Activated CD8-positive, alpha-beta memory T cell treated with anti-CD3 and anti-CD28 coated beads, Interleukin-2, amount 50 U/mL, for 24 hours (primary cell): ENCODE measurements at regions not wholly inside any gene's neighbourhood (a gene's known extent, or its start where the extent isn't known, plus 50 kb on each side); places are given as distances from the start of the nearest gene placed in this dataset.

Experiments
- DNase-seq: peaks from one replicate; pipeline ENCODE4 v3.0.0-alpha.2; 2020; ENCODE audit errors: extremely low read depth

- no peak for DNase-seq
Measured at GRCh38 chr3:21140785-21141184, 610.2 kb downstream of the ZNF385D start.

- no peak for DNase-seq
Measured at GRCh38 chr3:21138085-21138484, 612.9 kb downstream of the ZNF385D start.

- no peak for DNase-seq
Measured at GRCh38 chr3:21132896-21133295, 618.1 kb downstream of the ZNF385D start.

GRCh38 chr3:21120826-21121225 lies 630.2 kb downstream of the ZNF385D start:
- DNase-seq = no peak

DNA sequence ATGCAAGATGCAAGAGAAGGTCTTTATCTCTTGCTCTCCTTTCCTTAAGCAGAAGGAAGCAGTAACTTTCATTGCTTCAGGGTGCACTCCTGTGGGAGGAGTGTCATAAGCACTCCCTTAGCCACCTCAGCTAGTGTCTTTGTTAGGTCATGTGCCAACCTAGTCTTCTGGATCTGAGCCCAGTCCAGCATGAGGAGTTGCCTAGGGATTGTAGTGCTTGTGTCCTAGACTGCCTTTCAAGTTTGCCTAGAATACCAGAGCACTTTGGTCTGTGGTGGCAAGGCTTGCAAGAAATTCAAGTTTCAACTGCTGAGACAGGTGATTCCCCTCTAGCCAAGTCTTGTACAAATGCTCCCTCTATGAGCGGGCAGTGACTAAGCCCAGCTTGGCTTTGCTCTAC lies 633.6 kb downstream of the ZNF385D start:
- no peak for DNase-seq

DNA sequence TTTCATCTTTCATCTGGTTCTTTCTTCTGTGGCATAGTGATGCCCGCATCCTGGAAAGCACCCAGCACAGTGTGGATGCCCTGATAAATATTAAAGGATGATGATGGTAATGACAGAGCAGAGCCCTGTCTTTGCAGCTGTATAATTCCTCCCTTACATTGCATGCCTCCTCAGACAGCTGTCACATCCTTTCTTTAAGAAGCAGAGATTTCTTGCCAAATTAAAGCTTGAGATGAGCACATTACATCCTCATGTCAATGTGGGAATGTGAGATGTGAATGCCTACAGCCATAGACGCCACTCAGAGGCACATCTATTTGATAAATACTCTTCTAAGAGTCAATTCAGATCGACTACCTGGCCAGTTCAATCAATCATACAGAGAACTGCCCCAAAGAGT lies 642.0 kb downstream of the ZNF385D start:
- no peak for DNase-seq

DNA sequence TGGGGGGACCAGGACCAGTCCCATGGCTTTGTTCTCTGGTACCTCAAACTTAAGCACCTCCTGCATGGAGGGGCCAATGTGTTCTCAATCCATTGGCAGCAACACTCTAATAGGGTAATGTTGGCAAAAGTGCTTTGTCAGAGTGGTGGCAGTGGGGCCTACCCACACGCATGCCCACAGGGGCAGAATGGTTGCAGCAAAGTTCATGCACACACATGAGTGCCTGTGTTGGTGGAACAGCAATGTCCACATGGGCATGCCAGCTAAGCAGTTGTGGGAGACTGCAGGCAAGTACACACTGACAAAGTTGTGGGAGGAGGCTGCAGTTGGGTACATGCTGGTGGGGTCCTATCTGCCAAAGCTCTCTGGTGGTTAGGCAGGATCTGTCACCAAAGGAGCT lies 645.2 kb downstream of the ZNF385D start:
- no peak for DNase-seq

GRCh38 chr3:21100656-21101359 lies 650.2 kb downstream of the ZNF385D start:
- DNase-seq = no peak

GRCh38 chr3:21094686-21095085 lies 656.3 kb downstream of the ZNF385D start:
- no peak for DNase-seq

DNA sequence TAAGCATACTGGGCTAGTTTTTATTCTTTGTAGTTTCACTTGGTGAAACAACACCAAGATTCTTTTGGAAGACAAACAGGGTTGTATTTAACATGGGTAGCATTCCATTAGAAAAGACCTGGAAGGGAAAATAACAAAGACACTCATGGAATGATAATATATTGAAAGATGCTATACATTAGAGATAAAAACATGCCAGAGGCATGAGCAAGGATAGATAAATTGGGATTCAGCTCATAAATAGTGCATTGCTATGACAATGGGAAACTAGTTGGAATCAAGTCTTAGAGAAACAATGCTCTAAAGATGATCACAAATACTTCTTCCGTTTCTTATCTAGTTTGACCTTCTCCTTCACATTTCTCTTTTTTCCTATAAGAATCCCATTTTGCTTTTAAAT lies 677.4 kb downstream of the ZNF385D start:
- no peak for DNase-seq

GRCh38 chr3:21067031-21067813 lies 683.8 kb downstream of the ZNF385D start:
- no peak for DNase-seq

DNA sequence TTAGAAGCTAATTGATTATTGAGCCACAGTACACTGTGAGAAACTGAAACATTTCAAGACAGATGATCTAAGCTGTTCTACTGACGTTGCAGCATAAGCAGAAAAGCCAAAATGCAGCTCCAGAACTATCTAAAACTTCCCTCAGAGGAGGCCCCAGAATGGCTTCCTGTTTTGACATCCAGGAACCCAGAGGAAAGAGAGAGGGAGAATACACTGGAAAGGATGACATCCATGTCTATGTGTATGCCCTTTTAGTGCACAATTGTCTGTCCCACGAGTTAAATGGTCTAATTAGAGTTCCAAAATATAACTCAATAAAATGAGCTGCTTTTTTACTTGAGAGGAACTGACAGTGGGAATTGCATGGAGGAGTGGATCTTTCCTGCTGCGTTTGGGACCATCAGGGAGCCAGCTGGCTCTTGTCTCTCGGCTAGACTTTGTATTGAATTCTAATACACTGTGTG lies 688.1 kb downstream of the ZNF385D start:
- DNase-seq = no peak

GRCh38 chr3:21059404-21059803 lies 691.6 kb downstream of the ZNF385D start:
- DNase-seq = no peak

DNA sequence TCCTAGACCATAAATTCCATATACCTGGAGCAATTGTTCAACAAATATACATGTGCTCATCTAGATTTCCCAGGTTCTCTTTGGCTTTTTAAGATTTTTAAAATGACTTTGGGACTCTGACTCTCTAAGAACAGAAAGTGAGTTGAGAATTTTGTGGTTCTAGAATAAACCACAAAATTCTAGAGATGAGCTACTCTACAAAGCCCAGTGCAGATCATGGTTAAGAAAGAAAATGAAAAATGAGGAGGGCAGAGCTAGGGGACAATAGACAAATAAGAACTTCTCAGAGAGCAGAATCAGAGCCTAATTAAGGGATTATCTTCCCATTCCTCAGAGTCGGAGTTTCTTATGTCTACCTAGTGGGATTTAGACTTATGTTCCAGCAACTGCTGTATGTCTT lies 694.7 kb downstream of the ZNF385D start:
- no peak for DNase-seq

DNA sequence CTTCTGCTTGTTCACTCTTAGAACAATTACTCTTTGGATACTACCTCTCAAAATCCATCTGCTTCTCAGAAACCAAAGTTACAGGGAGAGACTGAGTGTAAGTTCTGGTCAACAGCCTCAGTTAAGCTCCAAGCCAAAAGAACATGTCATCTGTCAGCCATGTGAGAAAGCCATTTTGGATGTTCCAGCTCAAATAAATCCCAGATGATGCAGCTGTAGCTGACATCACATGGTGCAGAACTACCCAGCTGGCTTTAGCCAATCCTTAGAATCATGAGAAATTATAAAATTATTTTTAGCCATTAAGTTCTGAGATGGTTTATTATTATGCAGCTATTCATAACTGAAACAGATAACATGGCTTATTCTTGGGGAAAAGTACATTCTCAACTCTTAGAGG lies 696.0 kb downstream of the ZNF385D start:
- no peak for DNase-seq

DNA sequence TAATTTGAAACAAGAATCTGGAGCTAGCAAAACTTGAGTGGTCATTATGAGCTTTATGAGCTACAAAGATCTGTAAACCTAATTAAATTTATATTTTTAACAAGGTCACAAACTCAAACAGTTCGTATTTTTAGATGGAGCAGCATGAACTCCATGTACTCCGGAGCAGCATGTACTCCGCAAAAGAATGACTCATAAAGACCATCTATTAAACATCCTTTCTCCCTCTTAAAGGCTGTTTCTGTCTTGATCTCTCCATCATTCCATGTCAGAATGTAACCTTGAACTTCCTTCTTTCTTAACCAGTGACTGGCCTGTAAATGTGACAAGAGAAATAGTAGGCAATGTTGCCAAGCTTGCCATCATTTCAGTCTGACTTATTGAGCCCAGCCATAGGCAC lies 696.9 kb downstream of the ZNF385D start:
- DNase-seq = no peak

DNA sequence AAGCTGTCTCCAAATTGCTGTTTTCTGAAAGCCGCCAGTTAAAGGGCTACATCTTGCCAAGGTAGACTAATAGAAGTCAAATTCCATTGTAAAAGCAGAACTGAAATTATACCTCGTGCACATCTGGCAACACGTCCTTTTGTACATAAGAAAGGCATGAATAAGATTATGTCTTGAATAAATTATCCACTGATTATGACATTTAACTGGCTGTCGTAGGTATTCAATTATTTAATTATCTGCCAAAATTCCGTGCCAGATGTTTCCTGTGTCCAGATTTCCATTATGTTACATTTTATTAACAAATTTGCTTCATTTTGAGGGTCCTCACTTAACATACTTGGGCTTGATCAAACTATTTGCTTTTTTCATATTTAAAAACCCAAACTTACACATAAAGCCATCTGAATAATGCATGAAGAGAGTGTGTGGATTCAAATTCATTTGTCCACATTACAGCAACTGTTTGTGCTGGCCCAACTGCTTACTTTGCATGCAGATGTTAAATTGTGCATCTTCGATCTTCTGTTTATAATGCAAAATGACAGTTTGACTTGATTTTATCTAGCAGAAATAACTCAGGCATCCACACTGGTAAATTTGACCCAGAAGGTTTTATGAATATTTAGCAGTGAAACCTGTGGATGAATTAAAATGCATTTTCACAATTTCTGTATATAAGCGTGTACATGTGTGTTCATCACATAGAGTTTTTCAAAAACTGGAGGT lies 701.5 kb downstream of the ZNF385D start:
- DNase-seq = no peak

GRCh38 chr3:21043139-21043538 lies 707.9 kb downstream of the ZNF385D start:
- no peak for DNase-seq

DNA sequence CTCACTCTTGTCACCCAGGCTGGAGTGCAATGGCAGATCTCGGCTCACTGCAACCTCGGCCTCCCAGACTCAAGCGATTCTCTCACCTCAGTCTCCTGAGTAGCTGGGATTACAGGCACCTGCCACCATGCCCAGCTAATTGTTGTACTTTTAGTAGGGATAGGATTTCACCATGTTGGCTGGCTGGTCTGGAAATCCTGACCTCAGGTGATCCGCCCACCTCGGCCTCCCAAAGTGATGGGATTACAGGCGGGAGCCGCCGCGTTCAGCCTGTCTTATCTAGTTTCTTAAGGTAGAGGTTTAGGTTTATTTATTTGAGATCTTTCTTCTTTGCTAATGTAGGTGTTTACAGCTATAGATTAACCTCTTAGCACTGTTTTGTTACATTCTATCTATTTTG lies 708.8 kb downstream of the ZNF385D start:
- DNase-seq = no peak

- DNase-seq = no peak
Measured at GRCh38 chr3:21041621-21042020, 709.4 kb downstream of the ZNF385D start.

DNA sequence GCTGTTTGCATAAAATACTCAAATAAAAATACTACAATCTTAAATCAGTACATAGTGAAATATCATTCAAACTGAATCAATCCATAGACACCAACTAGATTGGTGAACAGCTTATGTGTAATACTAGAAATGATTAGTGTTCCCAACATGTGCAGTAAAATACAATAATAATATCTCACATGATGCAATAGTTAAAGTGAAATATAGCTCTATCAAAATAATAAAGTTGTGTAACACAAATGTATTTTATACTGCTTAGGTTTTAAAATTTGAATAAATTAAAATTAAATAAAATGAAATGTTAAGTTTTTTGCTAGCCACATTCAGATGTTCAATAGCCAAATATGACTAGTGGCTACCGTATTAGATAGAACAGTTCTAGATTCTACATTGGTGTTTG lies 714.1 kb downstream of the ZNF385D start:
- no peak for DNase-seq

DNA sequence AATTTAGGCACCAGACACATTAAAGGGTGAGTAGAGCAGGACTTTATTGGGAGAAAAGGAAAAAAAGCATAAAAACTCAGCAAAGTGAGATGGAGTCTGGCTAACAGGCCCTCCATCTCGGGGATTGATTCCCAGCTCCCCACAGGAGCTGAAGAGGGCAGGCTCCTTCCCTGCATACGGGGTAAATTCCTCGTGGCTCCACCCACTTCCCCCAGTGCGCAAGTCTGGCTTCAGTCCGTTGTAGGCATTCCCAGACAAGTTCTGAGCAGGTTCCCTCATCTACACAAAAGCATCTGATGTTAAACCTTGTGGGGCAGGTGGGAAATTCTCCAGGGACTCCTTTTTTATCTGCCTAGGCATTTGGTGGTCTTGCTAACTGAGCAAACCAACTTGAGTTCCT lies 722.6 kb downstream of the ZNF385D start:
- DNase-seq = no peak

- DNase-seq = no peak
Measured at GRCh38 chr3:21024563-21024962, 726.4 kb downstream of the ZNF385D start.
